Ishikawa (cell line): ENCODE measurements at regions not wholly inside any gene's neighbourhood (a gene's known extent, or its start where the extent isn't known, plus 50 kb on each side); places are given as distances from the start of the nearest gene placed in this dataset.

Experiments used
- CEBPB ChIP-seq: IDR thresholded peaks from 2 replicates; pipeline ENCODE4 v1.6.1; 2012
- CREB1 ChIP-seq: IDR thresholded peaks from 2 replicates; pipeline ENCODE4 v1.6.1; 2012; ENCODE audit warnings: low read depth
- EGR1 ChIP-seq: IDR thresholded peaks from 2 replicates; pipeline ENCODE4 v1.6.1; 2012
- EP300 ChIP-seq: IDR thresholded peaks from 2 replicates; pipeline ENCODE4 v1.6.1; 2012; ENCODE audit warnings: borderline replicate concordance
- FOXM1 ChIP-seq: IDR thresholded peaks from 2 replicates; pipeline ENCODE4 v1.6.1; 2012; ENCODE audit warnings: low read depth, borderline replicate concordance
- NFIC ChIP-seq: IDR thresholded peaks from 2 replicates; pipeline ENCODE4 v1.6.1; 2012
- RAD21 ChIP-seq: IDR thresholded peaks from 2 replicates; pipeline ENCODE4 v1.6.1; 2012; ENCODE audit warnings: low read depth
- TAF1 ChIP-seq: IDR thresholded peaks from 2 replicates; pipeline ENCODE4 v1.6.1; 2012; ENCODE audit warnings: low read depth, mild to moderate bottlenecking
- TCF12 ChIP-seq: IDR thresholded peaks from 2 replicates; pipeline ENCODE4 v1.6.1; 2012; ENCODE audit warnings: low read depth
- TEAD4 ChIP-seq: IDR thresholded peaks from 2 replicates; pipeline ENCODE4 v1.6.1; 2012
- YY1 ChIP-seq: IDR thresholded peaks from 2 replicates; pipeline ENCODE4 v1.6.1; 2012; ENCODE audit warnings: low read depth
- ZBTB7A ChIP-seq: IDR thresholded peaks from 2 replicates; pipeline ENCODE4 v1.6.1; 2012; ENCODE audit warnings: low read depth
- TF ChIP-seq, protein P1 (sequence below): IDR thresholded peaks from 2 replicates; pipeline ENCODE4 v1.6.1; 2012
- TF ChIP-seq, protein P2 (sequence below): IDR thresholded peaks from 2 replicates; pipeline ENCODE4 v1.6.1; 2012
- TF ChIP-seq, protein P3 (sequence below): IDR thresholded peaks from 2 replicates; pipeline ENCODE4 v1.6.1; 2012; ENCODE audit warnings: low read depth, mild to moderate bottlenecking

DNA sequence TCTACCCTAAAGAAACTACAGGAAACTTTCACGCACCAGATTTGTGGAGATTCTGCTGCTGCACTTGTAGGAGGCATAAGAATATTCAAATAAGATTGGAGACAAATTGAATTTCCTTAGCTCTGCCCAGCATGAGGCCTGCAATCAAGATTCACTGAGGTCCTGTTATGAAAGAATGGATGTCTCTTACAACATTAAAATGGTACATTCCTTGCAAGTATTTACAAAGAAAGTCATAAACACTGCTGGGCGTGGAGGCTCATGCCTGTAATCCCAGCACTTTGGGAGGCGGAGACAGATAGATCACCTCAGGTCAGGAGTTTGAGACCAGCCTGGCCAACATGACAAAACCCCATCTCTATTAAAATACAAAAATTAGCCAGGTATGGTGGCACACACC, 74.0 kb upstream of the MAP3K4 start:
- TF ChIP-seq NFIC: no peak
- TF ChIP-seq FOXM1: no peak
- TF ChIP-seq EP300: no peak
- no peak for TF ChIP-seq CREB1
- TF ChIP-seq YY1: no peak
- TF ChIP-seq CEBPB: no peak
- TF ChIP-seq TEAD4: no peak
- no peak for TF ChIP-seq RAD21
- TF ChIP-seq, protein P1, sequence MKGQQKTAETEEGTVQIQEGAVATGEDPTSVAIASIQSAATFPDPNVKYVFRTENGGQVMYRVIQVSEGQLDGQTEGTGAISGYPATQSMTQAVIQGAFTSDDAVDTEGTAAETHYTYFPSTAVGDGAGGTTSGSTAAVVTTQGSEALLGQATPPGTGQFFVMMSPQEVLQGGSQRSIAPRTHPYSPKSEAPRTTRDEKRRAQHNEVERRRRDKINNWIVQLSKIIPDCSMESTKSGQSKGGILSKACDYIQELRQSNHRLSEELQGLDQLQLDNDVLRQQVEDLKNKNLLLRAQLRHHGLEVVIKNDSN: no peak
- TF ChIP-seq, protein P2, sequence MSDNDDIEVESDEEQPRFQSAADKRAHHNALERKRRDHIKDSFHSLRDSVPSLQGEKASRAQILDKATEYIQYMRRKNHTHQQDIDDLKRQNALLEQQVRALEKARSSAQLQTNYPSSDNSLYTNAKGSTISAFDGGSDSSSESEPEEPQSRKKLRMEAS: no peak
- TF ChIP-seq EGR1: no peak
- TF ChIP-seq, protein P3, sequence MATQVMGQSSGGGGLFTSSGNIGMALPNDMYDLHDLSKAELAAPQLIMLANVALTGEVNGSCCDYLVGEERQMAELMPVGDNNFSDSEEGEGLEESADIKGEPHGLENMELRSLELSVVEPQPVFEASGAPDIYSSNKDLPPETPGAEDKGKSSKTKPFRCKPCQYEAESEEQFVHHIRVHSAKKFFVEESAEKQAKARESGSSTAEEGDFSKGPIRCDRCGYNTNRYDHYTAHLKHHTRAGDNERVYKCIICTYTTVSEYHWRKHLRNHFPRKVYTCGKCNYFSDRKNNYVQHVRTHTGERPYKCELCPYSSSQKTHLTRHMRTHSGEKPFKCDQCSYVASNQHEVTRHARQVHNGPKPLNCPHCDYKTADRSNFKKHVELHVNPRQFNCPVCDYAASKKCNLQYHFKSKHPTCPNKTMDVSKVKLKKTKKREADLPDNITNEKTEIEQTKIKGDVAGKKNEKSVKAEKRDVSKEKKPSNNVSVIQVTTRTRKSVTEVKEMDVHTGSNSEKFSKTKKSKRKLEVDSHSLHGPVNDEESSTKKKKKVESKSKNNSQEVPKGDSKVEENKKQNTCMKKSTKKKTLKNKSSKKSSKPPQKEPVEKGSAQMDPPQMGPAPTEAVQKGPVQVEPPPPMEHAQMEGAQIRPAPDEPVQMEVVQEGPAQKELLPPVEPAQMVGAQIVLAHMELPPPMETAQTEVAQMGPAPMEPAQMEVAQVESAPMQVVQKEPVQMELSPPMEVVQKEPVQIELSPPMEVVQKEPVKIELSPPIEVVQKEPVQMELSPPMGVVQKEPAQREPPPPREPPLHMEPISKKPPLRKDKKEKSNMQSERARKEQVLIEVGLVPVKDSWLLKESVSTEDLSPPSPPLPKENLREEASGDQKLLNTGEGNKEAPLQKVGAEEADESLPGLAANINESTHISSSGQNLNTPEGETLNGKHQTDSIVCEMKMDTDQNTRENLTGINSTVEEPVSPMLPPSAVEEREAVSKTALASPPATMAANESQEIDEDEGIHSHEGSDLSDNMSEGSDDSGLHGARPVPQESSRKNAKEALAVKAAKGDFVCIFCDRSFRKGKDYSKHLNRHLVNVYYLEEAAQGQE: no peak
- no peak for TF ChIP-seq TAF1
- no peak for TF ChIP-seq TCF12

DNA sequence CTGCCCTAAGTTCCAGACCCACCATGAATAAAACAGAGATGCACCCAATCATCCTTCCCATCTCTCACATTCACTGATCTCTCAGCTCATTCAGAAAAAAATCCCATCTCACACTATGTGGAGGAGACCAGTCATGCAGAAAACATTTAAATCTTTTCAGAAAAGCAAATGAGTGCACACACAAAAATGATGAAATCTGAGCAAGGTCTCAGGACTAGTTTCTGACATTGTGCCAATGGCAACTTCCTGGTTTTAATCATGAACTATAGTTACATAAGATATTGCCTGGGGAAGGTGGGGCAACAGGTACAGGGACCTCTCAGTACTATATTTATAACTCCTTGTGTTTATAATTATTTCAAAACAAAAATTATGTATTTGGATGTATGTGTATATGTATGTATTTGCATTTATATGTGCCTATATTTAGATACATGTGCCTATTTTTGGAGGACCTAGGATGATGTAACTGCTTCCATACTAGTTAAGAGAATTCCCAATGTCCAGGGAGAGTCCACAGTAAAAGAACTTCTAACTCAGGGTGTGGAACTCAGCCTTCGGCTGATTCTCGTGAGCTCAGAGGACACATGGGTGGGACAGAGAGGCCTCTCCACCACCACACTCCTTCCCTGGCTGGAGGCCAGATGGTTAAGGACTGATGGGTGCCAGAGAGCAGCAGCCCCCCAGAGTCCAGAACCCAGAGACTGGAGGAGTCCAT, 71.7 kb upstream of the MAP3K4 start:
- TF ChIP-seq, protein P1: no peak
- peak; percentile 50 for TF ChIP-seq CEBPB

DNA sequence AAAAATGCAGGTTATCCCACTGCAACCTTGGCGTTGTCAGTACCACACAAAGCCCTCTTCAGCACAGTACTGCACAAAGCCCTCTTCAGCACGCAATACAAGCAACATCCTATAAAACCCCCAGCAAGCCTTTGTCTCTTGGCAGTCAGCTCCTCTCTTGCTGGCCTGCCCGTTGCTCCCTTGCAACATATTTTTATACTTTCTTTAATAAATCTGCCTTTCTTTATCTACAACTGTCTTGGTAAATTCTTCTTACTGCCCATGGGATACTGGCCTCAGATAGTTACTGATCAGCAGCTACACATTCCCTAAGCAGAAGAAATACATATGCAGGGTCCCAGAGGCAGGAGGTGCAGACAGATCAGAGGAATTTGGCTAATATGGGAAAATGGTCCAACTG, 70.5 kb upstream of the MAP3K4 start:
- TF ChIP-seq TCF12 (no peak), ZBTB7A (no peak), NFIC (no peak), FOXM1 (no peak), RAD21 (no peak), YY1 (no peak), EGR1 (no peak), CREB1 (no peak), TEAD4 (no peak), EP300 (no peak), TAF1 (no peak)
- TF ChIP-seq, protein P3: no peak
- TF ChIP-seq, protein P2: no peak

DNA sequence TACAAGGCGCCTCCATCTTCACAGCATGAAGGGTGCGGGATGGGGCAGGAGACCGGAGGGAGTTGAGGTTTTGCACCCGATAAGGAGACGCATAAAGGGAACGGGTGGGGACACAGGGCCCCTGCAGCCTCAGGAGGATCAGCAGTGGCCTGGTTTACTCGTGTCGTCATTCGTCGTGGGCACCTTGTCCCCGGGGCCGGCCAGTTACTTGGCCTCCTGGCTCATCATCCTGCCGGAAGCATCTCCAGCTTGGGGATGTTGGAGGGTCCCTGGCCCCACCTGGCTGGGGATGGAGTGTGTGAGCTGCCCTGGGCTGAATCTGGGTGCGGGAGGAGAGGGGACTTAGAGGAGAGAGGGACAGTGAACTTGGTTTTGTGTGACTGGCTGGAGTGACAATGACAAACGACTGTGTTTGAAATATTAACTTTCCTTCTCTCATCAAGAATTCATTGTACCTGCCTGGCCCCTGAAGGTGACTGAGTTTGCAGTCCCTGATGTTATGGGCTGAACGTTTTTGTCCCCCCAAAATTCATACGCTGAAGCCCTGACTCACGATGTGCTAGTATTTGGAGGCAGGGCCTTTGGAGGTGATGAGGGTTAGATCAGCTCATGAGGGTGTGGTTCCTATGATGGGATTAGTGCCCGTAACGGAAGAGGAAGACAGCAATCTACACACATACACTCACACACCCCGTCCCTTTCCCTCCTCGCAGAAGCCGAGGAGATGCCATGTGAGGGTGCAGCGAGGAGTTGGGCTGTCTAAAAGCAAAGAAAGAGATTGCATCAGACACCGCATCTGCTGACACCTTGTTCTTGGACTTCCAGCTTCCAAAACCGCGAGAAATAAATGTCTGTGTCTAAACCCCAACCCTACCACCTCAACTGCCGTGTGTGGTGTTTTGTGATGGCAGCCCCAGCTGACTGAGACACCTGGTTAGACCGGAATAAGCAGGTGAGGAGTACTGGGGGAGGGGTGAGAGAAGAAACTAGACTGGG, 65.0 kb upstream of the MAP3K4 start:
- TF ChIP-seq TEAD4 (no peak), YY1 (no peak), TAF1 (no peak), CREB1 (no peak), RAD21 (no peak), FOXM1 (no peak), EGR1 (no peak), ZBTB7A (no peak)

DNA sequence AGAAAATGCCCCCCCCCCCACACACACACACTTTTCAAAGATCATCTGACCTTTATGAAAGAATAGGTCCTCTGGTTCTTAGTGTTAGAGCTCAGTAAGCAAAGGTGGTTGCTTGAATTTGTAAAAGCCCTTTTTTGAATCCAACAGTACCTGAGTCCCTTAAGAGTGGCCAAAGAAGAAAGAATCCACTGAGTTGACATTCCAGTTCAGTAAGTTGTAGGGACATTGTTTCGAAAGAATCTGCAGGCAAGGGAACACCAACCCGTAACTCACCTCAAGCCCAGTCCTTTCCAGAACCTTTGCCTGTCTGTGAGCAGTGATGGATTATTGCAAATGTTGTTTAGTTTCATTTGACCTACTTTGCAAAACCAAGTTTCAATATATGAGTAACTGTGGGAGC, 64.2 kb upstream of the MAP3K4 start:
- TF ChIP-seq ZBTB7A (no peak), FOXM1 (no peak), EP300 (no peak), NFIC (no peak), YY1 (no peak), TCF12 (no peak), EGR1 (no peak), TEAD4 (no peak), TAF1 (no peak)
- TF ChIP-seq, protein P3: no peak
- TF ChIP-seq, protein P2: no peak
